ENCODE measurements at regions not wholly inside any gene's neighbourhood (a gene's known extent, or its start where the extent isn't known, plus 50 kb on each side); places are given as distances from the start of the nearest gene placed in this dataset.

GRCh38 chr14:100436745-100437406 is 113.7 kb downstream of the SLC25A47 start:
- Histone ChIP-seq H3K4me3 (ENCODE audit: low read depth, low read length) (no peak overlapping the region), H3K36me3 (ENCODE audit: control insufficient read depth, insufficient read depth, low read length) (no peaks in the 10 kb centered on the region), H3K27me3 (ENCODE audit: control insufficient read depth, insufficient read depth, low read length) (no peaks in the 10 kb centered on the region), H3K27ac (ENCODE audit: insufficient read depth, low read length, poor library complexity, severe bottlenecking) (no peak overlapping the region), H3K9me3 (ENCODE audit: control insufficient read depth in 2 of 2, low read length in 2 of 2) (no peaks in the 10 kb centered on the region), H3K4me1 (ENCODE audit: control insufficient read depth, insufficient read depth, low read length, poor library complexity, severe bottlenecking) (peaks cover 3% of the 10 kb centered on the region)
- Mint-ChIP-seq H3K9me3 (no peaks in the 10 kb centered on the region), H3K4me1 (peaks cover 0 to 42% (median 23%) of the 10 kb centered on the region in 4 donors), H3K36me3 (no peaks in the 10 kb centered on the region), H3K4me3 (no peak overlapping the region), H3K27me3 (no peaks in the 10 kb centered on the region), H3K27ac (no peak overlapping the region)
- DNase-seq (no peak), ATAC-seq (ENCODE audit: low read depth in 2 of 2) (no peak)

DNA sequence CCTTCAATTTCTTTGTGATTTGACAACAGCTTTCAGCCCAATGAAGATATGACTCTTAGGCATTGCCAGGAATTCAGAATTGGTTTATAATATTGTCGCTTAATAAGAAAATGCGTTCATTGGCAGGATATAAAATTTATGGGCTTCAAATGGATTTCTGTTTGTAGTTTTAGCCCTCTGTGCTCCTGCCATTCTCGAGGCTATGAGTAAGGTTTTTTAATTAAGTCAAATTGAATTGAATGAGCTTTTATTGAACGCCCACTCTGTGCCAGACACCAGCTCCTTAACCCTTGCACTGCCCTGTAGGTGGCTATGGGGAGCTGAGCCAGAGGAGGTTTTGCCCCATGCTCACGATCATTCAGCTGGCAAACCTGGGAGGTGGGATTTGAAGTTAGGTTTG is 115.1 kb downstream of the SLC25A47 start:
- no peak for ATAC-seq (ENCODE audit: low read depth in 2 of 2)
- H3K9me3 ChIP-seq (ENCODE audit: control insufficient read depth in 2 of 2, low read length in 2 of 2) = no peaks in the 10 kb centered on the region
- no peak overlapping the region for H3K27ac ChIP-seq (ENCODE audit: insufficient read depth, low read length, poor library complexity, severe bottlenecking)
- peak overlapping the region in 1 of 3 donors; percentile 31 for H3K27ac Mint-ChIP-seq
- no peaks in the 10 kb centered on the region for H3K36me3 ChIP-seq (ENCODE audit: control insufficient read depth, insufficient read depth, low read length)
- no peak overlapping the region for H3K4me3 ChIP-seq (ENCODE audit: low read depth, low read length)
- H3K27me3 Mint-ChIP-seq = no peaks in the 10 kb centered on the region
- no peak for DNase-seq
- H3K36me3 Mint-ChIP-seq = no peaks in the 10 kb centered on the region
- H3K27me3 ChIP-seq (ENCODE audit: control insufficient read depth, insufficient read depth, low read length) = no peaks in the 10 kb centered on the region
- H3K4me1 ChIP-seq (ENCODE audit: control insufficient read depth, insufficient read depth, low read length, poor library complexity, severe bottlenecking) = peaks cover 3% of the 10 kb centered on the region
- no peak overlapping the region for H3K4me3 Mint-ChIP-seq
- H3K4me1 Mint-ChIP-seq = peaks cover 0 to 46% (median 23%) of the 10 kb centered on the region in 4 donors
- H3K9me3 Mint-ChIP-seq = no peaks in the 10 kb centered on the region

DNA sequence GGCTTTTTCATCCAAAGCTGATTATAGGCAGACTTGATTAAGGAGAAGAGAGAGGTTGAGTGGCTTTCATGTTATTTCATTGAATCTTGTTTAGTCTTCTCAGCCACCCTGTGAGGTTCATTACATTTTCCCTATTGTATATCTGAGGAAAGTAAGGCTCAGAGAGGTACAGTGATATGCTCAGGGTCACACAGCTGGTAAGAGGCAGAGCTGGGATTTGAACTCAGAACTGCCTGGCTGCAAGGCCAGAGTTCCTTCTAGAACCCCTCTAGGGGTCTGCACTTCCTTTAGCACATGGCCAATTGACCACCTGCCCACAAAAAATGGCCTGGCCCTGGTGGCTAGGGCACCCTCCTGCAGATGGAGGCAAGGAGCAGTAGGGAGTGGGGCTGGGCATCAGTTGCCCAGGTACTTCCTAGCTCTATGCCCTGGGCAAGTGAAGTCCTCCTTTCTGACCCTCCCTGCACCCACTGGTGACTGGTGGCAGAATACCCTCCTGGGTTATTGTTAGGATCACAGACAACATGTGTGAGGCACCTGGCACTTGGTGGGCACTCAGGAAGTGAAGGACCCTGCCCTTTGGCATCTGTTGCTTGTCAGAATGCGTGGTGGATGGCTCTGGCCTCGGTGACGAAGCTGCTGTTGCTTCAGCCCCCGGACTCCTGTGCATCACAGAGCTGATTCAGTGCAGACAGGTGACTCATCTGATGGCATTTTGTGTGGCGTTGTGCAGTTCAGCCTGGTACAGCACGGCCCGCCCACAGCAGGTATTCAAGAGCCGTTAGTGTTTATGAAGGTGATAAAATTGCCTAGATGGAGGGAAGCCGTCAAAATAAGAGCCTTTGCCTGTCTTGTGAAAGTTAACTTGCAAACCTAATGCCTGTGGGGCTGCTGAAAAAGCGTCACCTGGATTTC is 115.8 kb downstream of the SLC25A47 start:
- Histone ChIP-seq H3K36me3 (ENCODE audit: control insufficient read depth, insufficient read depth, low read length) (no peaks in the 10 kb centered on the region), H3K27ac (ENCODE audit: insufficient read depth, low read length, poor library complexity, severe bottlenecking) (no peak overlapping the region), H3K4me3 (ENCODE audit: low read depth, low read length) (no peak overlapping the region), H3K4me1 (ENCODE audit: control insufficient read depth, insufficient read depth, low read length, poor library complexity, severe bottlenecking) (peaks cover 3% of the 10 kb centered on the region), H3K27me3 (ENCODE audit: control insufficient read depth, insufficient read depth, low read length) (no peaks in the 10 kb centered on the region), H3K9me3 (ENCODE audit: control insufficient read depth in 2 of 2, low read length in 2 of 2) (no peaks in the 10 kb centered on the region)
- Mint-ChIP-seq H3K9me3 (no peaks in the 10 kb centered on the region), H3K27me3 (no peaks in the 10 kb centered on the region), H3K4me1 (peaks cover 0 to 49% (median 24%) of the 10 kb centered on the region in 4 donors), H3K36me3 (no peaks in the 10 kb centered on the region), H3K27ac (peak overlapping the region in 1 of 3 donors; percentile 75), H3K4me3 (peak overlapping the region in 1 of 4 donors; percentile 13)
- peak in 1 of 3 donors; percentile 52 for DNase-seq
- peak; percentile 71 to 72 for ATAC-seq (ENCODE audit: low read depth in 2 of 2)

- no peaks in the 10 kb centered on the region for H3K27me3 ChIP-seq (ENCODE audit: control insufficient read depth, insufficient read depth, low read length)
- Mint-ChIP-seq H3K36me3 (no peaks in the 10 kb centered on the region), H3K27me3 (no peaks in the 10 kb centered on the region), H3K27ac (peak overlapping the region in 2 of 3 donors; percentile 35 to 75), H3K4me1 (peaks cover 0 to 49% (median 21%) of the 10 kb centered on the region in 4 donors), H3K4me3 (no peak overlapping the region), H3K9me3 (no peaks in the 10 kb centered on the region)
- peaks cover 3% of the 10 kb centered on the region for H3K4me1 ChIP-seq (ENCODE audit: control insufficient read depth, insufficient read depth, low read length, poor library complexity, severe bottlenecking)
- DNase-seq (no peak), ATAC-seq (ENCODE audit: low read depth in 2 of 2) (no peak)
- no peak overlapping the region for H3K4me3 ChIP-seq (ENCODE audit: low read depth, low read length)
- no peaks in the 10 kb centered on the region for H3K9me3 ChIP-seq (ENCODE audit: control insufficient read depth in 2 of 2, low read length in 2 of 2)
- no peak overlapping the region for H3K27ac ChIP-seq (ENCODE audit: insufficient read depth, low read length, poor library complexity, severe bottlenecking)
- H3K36me3 ChIP-seq (ENCODE audit: control insufficient read depth, insufficient read depth, low read length) = no peaks in the 10 kb centered on the region
Observed at GRCh38 chr14:100439781-100440180, 116.6 kb downstream of the SLC25A47 start.

DNA sequence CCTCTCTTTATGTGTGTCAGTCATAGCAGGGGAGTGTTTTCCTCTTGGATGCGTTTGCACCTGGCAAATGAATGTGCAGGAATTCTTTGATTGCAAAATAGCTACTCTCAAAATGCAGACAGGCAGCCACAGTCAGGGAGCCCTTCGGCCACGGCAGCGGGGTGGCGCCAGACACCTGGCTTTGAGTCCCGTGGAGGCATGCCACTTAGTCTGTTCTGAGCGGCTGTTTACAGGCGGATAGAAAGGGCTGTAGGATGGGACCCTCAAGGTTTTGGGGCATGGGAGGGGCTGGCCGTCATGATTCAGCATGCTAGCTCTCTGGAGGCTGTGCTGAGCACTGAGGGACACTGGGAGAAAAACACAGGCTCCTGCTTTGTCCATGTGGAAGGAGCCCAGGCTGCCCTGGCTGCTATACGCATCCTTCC is 117.1 kb downstream of the SLC25A47 start:
- H3K4me1 Mint-ChIP-seq = peaks cover 0 to 49% (median 20%) of the 10 kb centered on the region in 4 donors
- H3K36me3 ChIP-seq (ENCODE audit: control insufficient read depth, insufficient read depth, low read length) = no peaks in the 10 kb centered on the region
- H3K36me3 Mint-ChIP-seq = no peaks in the 10 kb centered on the region
- H3K27me3 Mint-ChIP-seq = no peaks in the 10 kb centered on the region
- H3K27ac ChIP-seq (ENCODE audit: insufficient read depth, low read length, poor library complexity, severe bottlenecking) = no peak overlapping the region
- no peaks in the 10 kb centered on the region for H3K27me3 ChIP-seq (ENCODE audit: control insufficient read depth, insufficient read depth, low read length)
- peak in 2 of 3 donors; percentile 8 to 29 for DNase-seq
- H3K9me3 Mint-ChIP-seq = no peaks in the 10 kb centered on the region
- H3K4me3 Mint-ChIP-seq = no peak overlapping the region
- H3K27ac Mint-ChIP-seq = peak overlapping the region in 2 of 3 donors; percentile 35 to 38
- H3K4me1 ChIP-seq (ENCODE audit: control insufficient read depth, insufficient read depth, low read length, poor library complexity, severe bottlenecking) = peaks cover 3% of the 10 kb centered on the region
- no peak for ATAC-seq (ENCODE audit: low read depth in 2 of 2)
- no peak overlapping the region for H3K4me3 ChIP-seq (ENCODE audit: low read depth, low read length)
- no peaks in the 10 kb centered on the region for H3K9me3 ChIP-seq (ENCODE audit: control insufficient read depth in 2 of 2, low read length in 2 of 2)

GRCh38 chr14:100440758-100441203 is 117.6 kb downstream of the SLC25A47 start:
- peaks cover 0 to 45% (median 18%) of the 10 kb centered on the region in 4 donors for H3K4me1 Mint-ChIP-seq
- no peak overlapping the region for H3K27ac ChIP-seq (ENCODE audit: insufficient read depth, low read length, poor library complexity, severe bottlenecking)
- no peak overlapping the region for H3K4me3 Mint-ChIP-seq
- H3K27ac Mint-ChIP-seq = peak overlapping the region in 1 of 3 donors; percentile 63
- H3K4me3 ChIP-seq (ENCODE audit: low read depth, low read length) = no peak overlapping the region
- no peaks in the 10 kb centered on the region for H3K9me3 ChIP-seq (ENCODE audit: control insufficient read depth in 2 of 2, low read length in 2 of 2)
- no peaks in the 10 kb centered on the region for H3K9me3 Mint-ChIP-seq
- ATAC-seq (ENCODE audit: low read depth in 2 of 2) (no peak), DNase-seq (no peak)
- peaks cover 3% of the 10 kb centered on the region for H3K4me1 ChIP-seq (ENCODE audit: control insufficient read depth, insufficient read depth, low read length, poor library complexity, severe bottlenecking)
- no peaks in the 10 kb centered on the region for H3K27me3 Mint-ChIP-seq
- no peaks in the 10 kb centered on the region for H3K36me3 ChIP-seq (ENCODE audit: control insufficient read depth, insufficient read depth, low read length)
- H3K36me3 Mint-ChIP-seq = no peaks in the 10 kb centered on the region
- H3K27me3 ChIP-seq (ENCODE audit: control insufficient read depth, insufficient read depth, low read length) = no peaks in the 10 kb centered on the region

- H3K4me1 ChIP-seq (ENCODE audit: control insufficient read depth, insufficient read depth, low read length, poor library complexity, severe bottlenecking) = peaks cover 3% of the 10 kb centered on the region
- H3K9me3 Mint-ChIP-seq = no peaks in the 10 kb centered on the region
- no peaks in the 10 kb centered on the region for H3K36me3 Mint-ChIP-seq
- DNase-seq (peak in 1 of 3 donors; percentile 8), ATAC-seq (ENCODE audit: low read depth in 2 of 2) (no peak)
- no peaks in the 10 kb centered on the region for H3K27me3 Mint-ChIP-seq
- H3K27ac Mint-ChIP-seq = peak overlapping the region in 1 of 3 donors; percentile 63
- H3K27me3 ChIP-seq (ENCODE audit: control insufficient read depth, insufficient read depth, low read length) = no peaks in the 10 kb centered on the region
- H3K36me3 ChIP-seq (ENCODE audit: control insufficient read depth, insufficient read depth, low read length) = no peaks in the 10 kb centered on the region
- no peak overlapping the region for H3K4me3 ChIP-seq (ENCODE audit: low read depth, low read length)
- no peak overlapping the region for H3K27ac ChIP-seq (ENCODE audit: insufficient read depth, low read length, poor library complexity, severe bottlenecking)
- no peak overlapping the region for H3K4me3 Mint-ChIP-seq
- H3K4me1 Mint-ChIP-seq = peaks cover 0 to 43% (median 15%) of the 10 kb centered on the region in 4 donors
- no peaks in the 10 kb centered on the region for H3K9me3 ChIP-seq (ENCODE audit: control insufficient read depth in 2 of 2, low read length in 2 of 2)
Observed at GRCh38 chr14:100441271-100441947, 118.3 kb downstream of the SLC25A47 start.

Measured in CD4-positive, CD25-positive, alpha-beta regulatory T cell (primary cell).